Kidney (tissue), 13 donors: ENCODE measurements at regions not wholly inside any gene's neighbourhood (a gene's known extent, or its start where the extent isn't known, plus 50 kb on each side); places are given as distances from the start of the nearest gene placed in this dataset.

ENCODE experiments used
- DNase-seq, 5 donors: peaks; one replicate each; pipeline ENCODE4 v3.0.0-alpha.2; 2013 to 2020
- FAIRE-seq: peaks from 2 replicates; lab custom pipeline; 2012; peaks lifted over from hg19 to GRCh38; lab: Jason Lieb, UNC
- H3K27ac ChIP-seq, 2 donors: one replicate each; pipeline ENCODE4 v1.7.0; 2013; ENCODE audit warnings: low read depth in 2 of 2, low read length in 2 of 2, inconsistent platforms in 1 of 2
- H3K27me3 ChIP-seq: one replicate; pipeline ENCODE4 v1.7.1; 2013; ENCODE audit warnings: low read length, inconsistent platforms; ENCODE audit not compliant: control insufficient read depth, insufficient read depth
- H3K36me3 ChIP-seq, 3 donors: one replicate each; pipeline versions ENCODE4 v1.7.0 to v1.7.1; 2013; ENCODE audit warnings: low read length in 3 of 3, control low read depth in 1 of 3, inconsistent platforms in 1 of 3; ENCODE audit not compliant: insufficient read depth in 3 of 3, control insufficient read depth in 2 of 3
- H3K4me1 ChIP-seq, 3 donors: one replicate each; pipeline versions ENCODE4 v1.7.0 to v1.7.1; 2013; ENCODE audit warnings: low read length in 3 of 3, inconsistent platforms in 1 of 3, low read depth in 1 of 3; ENCODE audit not compliant: control insufficient read depth in 2 of 3, insufficient read depth in 2 of 3
- H3K4me3 ChIP-seq, 3 donors: one replicate each; pipeline versions ENCODE4 v1.7.0 to v1.8.1; 2013; ENCODE audit warnings: low read length in 3 of 3, control low read depth in 1 of 3, inconsistent platforms in 1 of 3
- H3K9ac ChIP-seq, 3 donors: one replicate each; pipeline versions ENCODE4 v1.7.0 to v1.7.1; 2013; ENCODE audit warnings: low read length in 3 of 3, control low read depth in 1 of 3, inconsistent platforms in 1 of 3
- H3K9me3 ChIP-seq, 3 donors: one replicate each; pipeline versions ENCODE4 v1.7.0 to v1.7.1; 2013; ENCODE audit warnings: low read length in 3 of 3, control low read depth in 1 of 3, inconsistent platforms in 1 of 3; ENCODE audit not compliant: control insufficient read depth in 2 of 3, insufficient read depth in 1 of 3
- CTCF ChIP-seq: IDR thresholded peaks from 3 replicates; pipeline ENCODE4 v1.5.1; 2012; ENCODE audit warnings: mild to moderate bottlenecking, moderate library complexity, borderline replicate concordance; ENCODE audit not compliant: insufficient read depth; ENCODE audit errors: extremely low read depth
- intact Hi-C: fragments of 100-400 bp; cut with DNase I; formaldehyde crosslinking; loops from one replicate; pipeline ENCODE4 v1.11.1; 2022
- donor health status: control.
- donor health status: control.
- donor health status: control.
- donor health status: control.
- donor health status: control.
- donor health status: DM: yes; HTN: yes; CAD: no.
- donor health status: Normal renal cell carcinoma (clear cell type).

- DNase-seq (no peak), FAIRE-seq (no peak)
- TF ChIP-seq CTCF: no peak
- Histone ChIP-seq H3K36me3 (no peaks in the 10 kb centered on the region), H3K4me3 (no peak overlapping the region), H3K9me3 (no peaks in the 10 kb centered on the region), H3K27ac (no peak overlapping the region), H3K9ac (no peak overlapping the region), H3K27me3 (no peaks in the 10 kb centered on the region), H3K4me1 (no peaks in the 10 kb centered on the region)
- intact Hi-C loops: no loop called here
Observed at GRCh38 chr13:61901946-61902541, 486.4 kb upstream of the PCDH20 start.

- FAIRE-seq (no peak), DNase-seq (no peak)
Observed at GRCh38 chr13:61900033-61900432, 484.4 kb upstream of the PCDH20 start.

GRCh38 chr13:61898207-61898606 is 482.6 kb upstream of the PCDH20 start:
- FAIRE-seq (no peak), DNase-seq (no peak)
- Histone ChIP-seq H3K36me3 (no peaks in the 10 kb centered on the region), H3K27me3 (no peaks in the 10 kb centered on the region), H3K9ac (no peak overlapping the region), H3K4me1 (no peaks in the 10 kb centered on the region), H3K9me3 (no peaks in the 10 kb centered on the region), H3K27ac (no peak overlapping the region), H3K4me3 (no peak overlapping the region)
- TF ChIP-seq CTCF: no peak
- intact Hi-C loops: no loop called here

More at GRCh38 chr13:61900033-61900432, 484.4 kb upstream of the PCDH20 start:
- TF ChIP-seq CTCF: no peak
- Histone ChIP-seq H3K4me3 (no peak overlapping the region), H3K9me3 (no peaks in the 10 kb centered on the region), H3K9ac (no peak overlapping the region), H3K36me3 (no peaks in the 10 kb centered on the region), H3K4me1 (no peaks in the 10 kb centered on the region), H3K27me3 (no peaks in the 10 kb centered on the region), H3K27ac (no peak overlapping the region)
- intact Hi-C loops: no loop called here

GRCh38 chr13:61891401-61891800 is 475.8 kb upstream of the PCDH20 start:
- no peak overlapping the region for H3K27ac ChIP-seq
- TF ChIP-seq CTCF: no peak
- no peak overlapping the region for H3K9ac ChIP-seq
- no peaks in the 10 kb centered on the region for H3K36me3 ChIP-seq
- H3K9me3 ChIP-seq: no peaks in the 10 kb centered on the region
- no peaks in the 10 kb centered on the region for H3K4me1 ChIP-seq
- no peak for DNase-seq
- no peak overlapping the region for H3K4me3 ChIP-seq
- FAIRE-seq: no peak
- no peaks in the 10 kb centered on the region for H3K27me3 ChIP-seq
- intact Hi-C loops: no loop called here
